Peyer's patch (tissue), 4 donors: ENCODE measurements at regions not wholly inside any gene's neighbourhood (a gene's known extent, or its start where the extent isn't known, plus 50 kb on each side); places are given as distances from the start of the nearest gene placed in this dataset.

Experiments used
- DNase-seq, 3 donors: peaks; one replicate each; pipeline ENCODE4 v3.0.0-alpha.2; 2017 to 2019
- H3K27ac ChIP-seq, 4 donors: fragments of 200-600 bp; sonication (generic); one replicate each; pipeline ENCODE4 v1.5.1; 2016 to 2019
- H3K27me3 ChIP-seq, 2 donors: fragments of 200-600 bp; sonication (generic); one replicate each; pipeline ENCODE4 v1.5.1; 2019
- H3K36me3 ChIP-seq, 3 donors: fragments of 200-600 bp; sonication (generic); one replicate each; pipeline ENCODE4 v1.5.1; 2016 to 2019
- H3K4me1 ChIP-seq, 4 donors: fragments of 200-600 bp; sonication (generic); one replicate each; pipeline ENCODE4 v1.5.1; 2016 to 2019
- H3K4me3 ChIP-seq, 4 donors: fragments of 200-600 bp; sonication (generic); 1 replicate in 3 of 4; 2 replicates in 1 of 4; pipeline ENCODE4 v1.5.1; 2016 to 2019; ENCODE audit warnings: mild to moderate bottlenecking in 1 of 4
- H3K9me3 ChIP-seq, 4 donors: fragments of 200-600 bp; sonication (generic); one replicate each; pipeline ENCODE4 v1.5.1; 2016 to 2019; ENCODE audit warnings: mild to moderate bottlenecking in 1 of 4
- POLR2A ChIP-seq, 2 donors: fragments of 450-650 bp; IDR thresholded peaks; one replicate each; pipeline ENCODE4 v1.5.1; 2017; ENCODE audit warnings: antibody characterized with exemption in 2 of 2, mild to moderate bottlenecking in 2 of 2, moderate library complexity in 2 of 2
- TF ChIP-seq, protein P1 (sequence below), 6 experiments: fragments of 450-650 bp in 4 of 6; fragments of 200-600 bp in 2 of 6; sonication (generic) in 1 of 6; IDR thresholded peaks; one replicate each; pipeline ENCODE4 v1.5.1; 2017 to 2019; ENCODE audit warnings: antibody characterized with exemption in 6 of 6, mild to moderate bottlenecking in 3 of 6, moderate library complexity in 1 of 6

DNA sequence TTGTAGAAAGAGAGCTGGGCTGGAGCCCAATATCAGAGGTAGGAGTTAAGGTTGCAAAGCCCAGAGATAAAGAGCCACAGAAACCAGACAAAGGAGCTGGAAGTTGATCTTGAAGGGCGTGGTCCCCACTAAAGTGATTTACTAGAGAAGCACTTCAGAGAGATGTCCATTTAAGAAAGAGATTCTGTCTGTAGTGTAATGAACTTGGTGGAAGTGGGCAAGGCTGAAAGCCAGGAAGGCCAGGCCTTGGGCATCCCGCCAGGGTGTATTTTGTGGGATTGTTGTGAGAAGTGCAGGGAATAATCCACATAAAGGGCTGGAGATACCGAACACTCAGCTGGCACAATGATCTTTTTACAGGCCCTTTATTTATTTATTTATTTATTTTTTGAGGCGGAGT is 1398.8 kb downstream of the TBC1D22A start:
- H3K4me1 ChIP-seq: no peaks in the 10 kb centered on the region
- TF ChIP-seq, protein P1, sequence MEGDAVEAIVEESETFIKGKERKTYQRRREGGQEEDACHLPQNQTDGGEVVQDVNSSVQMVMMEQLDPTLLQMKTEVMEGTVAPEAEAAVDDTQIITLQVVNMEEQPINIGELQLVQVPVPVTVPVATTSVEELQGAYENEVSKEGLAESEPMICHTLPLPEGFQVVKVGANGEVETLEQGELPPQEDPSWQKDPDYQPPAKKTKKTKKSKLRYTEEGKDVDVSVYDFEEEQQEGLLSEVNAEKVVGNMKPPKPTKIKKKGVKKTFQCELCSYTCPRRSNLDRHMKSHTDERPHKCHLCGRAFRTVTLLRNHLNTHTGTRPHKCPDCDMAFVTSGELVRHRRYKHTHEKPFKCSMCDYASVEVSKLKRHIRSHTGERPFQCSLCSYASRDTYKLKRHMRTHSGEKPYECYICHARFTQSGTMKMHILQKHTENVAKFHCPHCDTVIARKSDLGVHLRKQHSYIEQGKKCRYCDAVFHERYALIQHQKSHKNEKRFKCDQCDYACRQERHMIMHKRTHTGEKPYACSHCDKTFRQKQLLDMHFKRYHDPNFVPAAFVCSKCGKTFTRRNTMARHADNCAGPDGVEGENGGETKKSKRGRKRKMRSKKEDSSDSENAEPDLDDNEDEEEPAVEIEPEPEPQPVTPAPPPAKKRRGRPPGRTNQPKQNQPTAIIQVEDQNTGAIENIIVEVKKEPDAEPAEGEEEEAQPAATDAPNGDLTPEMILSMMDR (IDR thresholded peaks at IDR 0.05): no peak
- TF ChIP-seq POLR2A (IDR thresholded peaks at IDR 0.05): no peak
- no peak for DNase-seq
- no peak overlapping the region for H3K27ac ChIP-seq
- no peak overlapping the region for H3K4me3 ChIP-seq
- no peaks in the 10 kb centered on the region for H3K36me3 ChIP-seq
- H3K9me3 ChIP-seq: no peaks in the 10 kb centered on the region
- no peaks in the 10 kb centered on the region for H3K27me3 ChIP-seq

DNA sequence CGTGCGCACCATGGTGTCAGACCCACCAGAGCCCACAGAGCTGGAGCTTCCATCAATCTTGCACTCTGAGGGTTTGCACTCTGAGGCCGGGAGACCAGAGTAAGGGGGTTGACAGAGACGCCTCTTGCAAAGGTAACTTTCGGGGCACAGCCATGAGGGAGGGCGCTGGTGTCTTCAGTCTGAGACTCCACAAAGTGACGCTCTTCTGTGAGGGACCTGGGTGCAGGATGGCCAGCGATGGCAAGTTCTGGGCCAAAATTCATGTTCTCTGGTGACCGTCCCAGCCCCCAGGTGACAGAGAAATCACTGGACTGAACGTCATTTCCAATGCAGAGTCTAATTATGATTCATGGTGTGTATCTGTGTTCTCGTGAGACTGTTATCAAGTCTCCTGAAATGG is 1395.2 kb downstream of the TBC1D22A start:
- Histone ChIP-seq H3K27ac (no peak overlapping the region), H3K4me3 (no peak overlapping the region), H3K36me3 (no peaks in the 10 kb centered on the region), H3K9me3 (no peaks in the 10 kb centered on the region), H3K4me1 (no peaks in the 10 kb centered on the region), H3K27me3 (no peaks in the 10 kb centered on the region)
- no peak for TF ChIP-seq POLR2A (IDR thresholded peaks at IDR 0.05)
- TF ChIP-seq, protein P1 (IDR thresholded peaks at IDR 0.05): no peak
- no peak for DNase-seq

DNA sequence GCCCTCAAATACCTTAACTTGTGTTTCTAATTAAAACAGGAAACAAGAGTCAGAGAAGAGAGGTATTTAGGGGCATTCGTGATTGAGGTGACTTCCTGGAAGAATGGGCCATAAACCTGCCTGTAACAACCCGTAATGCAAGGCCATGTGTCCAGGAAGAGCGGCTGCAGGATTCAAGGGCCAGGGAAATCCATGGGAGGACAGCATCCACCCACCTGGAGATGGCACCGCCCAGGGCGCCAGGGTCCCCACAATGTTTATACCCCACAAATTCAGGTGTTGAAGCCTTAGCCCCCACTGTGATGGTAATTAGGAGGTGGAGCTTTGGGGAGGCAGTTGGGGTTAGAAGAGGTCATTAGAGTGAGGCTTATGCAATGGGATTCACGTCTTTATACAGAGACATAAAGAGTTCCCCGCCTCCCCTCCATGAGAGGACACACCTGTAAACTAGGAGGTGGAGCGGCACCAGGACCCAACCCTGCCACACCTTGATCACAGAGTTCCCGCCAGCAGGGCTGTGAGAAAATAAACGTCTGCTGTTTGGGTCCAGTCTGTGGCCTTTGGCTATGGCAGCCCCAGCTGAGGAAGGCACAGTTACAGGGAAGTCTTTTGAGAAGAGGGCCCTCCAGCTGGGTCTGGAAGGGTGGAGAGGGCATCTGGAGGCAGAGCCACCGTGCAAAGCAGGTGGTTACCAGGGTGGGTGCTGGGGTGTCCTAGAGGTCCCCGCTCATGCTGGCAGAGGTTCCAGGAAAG is 1394.3 kb downstream of the TBC1D22A start:
- no peak for DNase-seq
- Histone ChIP-seq H3K36me3 (no peaks in the 10 kb centered on the region), H3K4me1 (no peaks in the 10 kb centered on the region), H3K27ac (no peak overlapping the region), H3K27me3 (no peaks in the 10 kb centered on the region), H3K4me3 (no peak overlapping the region), H3K9me3 (no peaks in the 10 kb centered on the region)
- TF ChIP-seq POLR2A (IDR thresholded peaks at IDR 0.05): no peak
- TF ChIP-seq, protein P1 (IDR thresholded peaks at IDR 0.05): no peak

DNA sequence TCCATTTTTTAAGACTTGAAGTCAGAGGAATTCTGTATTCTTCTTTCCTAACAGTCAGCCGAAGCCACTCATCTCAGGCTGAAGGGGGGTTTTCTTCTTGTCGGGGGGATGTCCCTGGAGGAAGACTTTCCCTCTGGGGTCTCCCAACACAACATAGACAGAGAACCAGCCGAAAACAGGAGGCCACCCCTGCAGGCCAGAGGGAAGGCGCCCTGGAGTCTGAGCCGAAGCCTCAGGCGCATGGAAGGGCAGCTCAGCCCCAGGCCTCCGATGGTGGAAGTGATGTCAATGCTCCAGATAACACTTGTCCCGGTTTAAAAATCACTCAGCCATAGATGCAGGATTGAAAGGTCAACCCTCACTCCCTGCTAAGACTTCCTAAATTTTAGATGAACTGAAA is 1393.0 kb downstream of the TBC1D22A start:
- no peaks in the 10 kb centered on the region for H3K36me3 ChIP-seq
- no peaks in the 10 kb centered on the region for H3K4me1 ChIP-seq
- no peaks in the 10 kb centered on the region for H3K9me3 ChIP-seq
- no peak overlapping the region for H3K27ac ChIP-seq
- no peaks in the 10 kb centered on the region for H3K27me3 ChIP-seq
- no peak overlapping the region for H3K4me3 ChIP-seq
- no peak for DNase-seq
- TF ChIP-seq POLR2A (IDR thresholded peaks at IDR 0.05): no peak
- TF ChIP-seq, protein P1 (IDR thresholded peaks at IDR 0.05): no peak

DNA sequence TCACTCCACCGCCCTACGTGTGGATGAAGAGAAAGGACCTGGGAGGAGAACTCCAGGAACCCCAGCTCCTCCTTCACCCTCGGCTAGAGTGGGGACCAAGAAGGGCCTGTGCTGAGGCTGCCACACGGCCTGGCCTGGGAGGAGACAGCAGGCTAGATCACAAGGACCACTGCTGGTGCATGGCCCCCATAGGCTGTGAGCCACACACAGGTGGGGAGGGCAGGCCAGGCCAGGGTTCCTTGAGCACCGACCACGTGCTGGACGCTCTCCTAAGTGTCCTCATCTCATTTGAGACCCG is 1392.4 kb downstream of the TBC1D22A start:
- Histone ChIP-seq H3K4me3 (no peak overlapping the region), H3K27me3 (no peaks in the 10 kb centered on the region), H3K27ac (no peak overlapping the region), H3K36me3 (no peaks in the 10 kb centered on the region), H3K4me1 (no peaks in the 10 kb centered on the region), H3K9me3 (no peaks in the 10 kb centered on the region)
- DNase-seq: no peak
- TF ChIP-seq, protein P1 (IDR thresholded peaks at IDR 0.05): no peak
- TF ChIP-seq POLR2A (IDR thresholded peaks at IDR 0.05): no peak
